ENCODE measurements at regions not wholly inside any gene's neighbourhood (a gene's known extent, or its start where the extent isn't known, plus 50 kb on each side); places are given as distances from the start of the nearest gene placed in this dataset.

DNA sequence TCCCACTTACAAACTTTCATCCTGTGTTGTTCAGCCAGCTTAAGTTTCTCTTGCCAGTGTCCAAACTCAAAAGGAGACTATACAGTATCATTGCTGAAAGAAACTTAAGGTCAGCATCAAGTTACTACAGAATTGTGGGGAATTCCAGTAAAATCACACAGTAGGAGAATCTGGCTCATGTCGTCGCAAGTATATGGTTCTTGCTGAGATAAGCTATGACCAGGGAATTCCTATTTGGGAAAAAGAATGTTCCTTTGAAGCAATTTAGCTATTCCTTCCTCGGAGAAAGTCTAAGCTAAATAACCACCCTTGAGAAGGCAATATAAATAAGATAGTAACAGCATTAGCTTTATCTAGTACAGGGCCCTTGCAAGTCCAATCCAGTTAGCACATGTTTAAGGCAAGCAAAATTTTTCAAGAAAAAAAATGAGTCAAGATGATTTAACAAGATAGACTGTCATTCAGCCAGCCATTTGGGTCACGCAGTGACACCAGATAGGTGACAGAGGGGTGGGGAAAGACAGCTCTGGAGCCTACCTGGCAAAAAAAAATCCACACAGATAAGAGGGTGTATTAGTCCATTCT is 78.2 kb upstream of the THBS1 start:
- TF ChIP-seq CTCF (IDR thresholded peaks at IDR 0.05), result no peak
- no peak for TF ChIP-seq POLR2AphosphoS5 (IDR thresholded peaks at IDR 0.05; ENCODE audit: low read depth, low read length)
- no peak for TF ChIP-seq TCF7L2 (IDR thresholded peaks at IDR 0.05; ENCODE audit: low read depth, low read length)
- no peak for TF ChIP-seq SIN3A (IDR thresholded peaks at IDR 0.05; ENCODE audit: borderline replicate concordance, insufficient read depth, low read depth, low read length)
- TF ChIP-seq, protein P1, sequence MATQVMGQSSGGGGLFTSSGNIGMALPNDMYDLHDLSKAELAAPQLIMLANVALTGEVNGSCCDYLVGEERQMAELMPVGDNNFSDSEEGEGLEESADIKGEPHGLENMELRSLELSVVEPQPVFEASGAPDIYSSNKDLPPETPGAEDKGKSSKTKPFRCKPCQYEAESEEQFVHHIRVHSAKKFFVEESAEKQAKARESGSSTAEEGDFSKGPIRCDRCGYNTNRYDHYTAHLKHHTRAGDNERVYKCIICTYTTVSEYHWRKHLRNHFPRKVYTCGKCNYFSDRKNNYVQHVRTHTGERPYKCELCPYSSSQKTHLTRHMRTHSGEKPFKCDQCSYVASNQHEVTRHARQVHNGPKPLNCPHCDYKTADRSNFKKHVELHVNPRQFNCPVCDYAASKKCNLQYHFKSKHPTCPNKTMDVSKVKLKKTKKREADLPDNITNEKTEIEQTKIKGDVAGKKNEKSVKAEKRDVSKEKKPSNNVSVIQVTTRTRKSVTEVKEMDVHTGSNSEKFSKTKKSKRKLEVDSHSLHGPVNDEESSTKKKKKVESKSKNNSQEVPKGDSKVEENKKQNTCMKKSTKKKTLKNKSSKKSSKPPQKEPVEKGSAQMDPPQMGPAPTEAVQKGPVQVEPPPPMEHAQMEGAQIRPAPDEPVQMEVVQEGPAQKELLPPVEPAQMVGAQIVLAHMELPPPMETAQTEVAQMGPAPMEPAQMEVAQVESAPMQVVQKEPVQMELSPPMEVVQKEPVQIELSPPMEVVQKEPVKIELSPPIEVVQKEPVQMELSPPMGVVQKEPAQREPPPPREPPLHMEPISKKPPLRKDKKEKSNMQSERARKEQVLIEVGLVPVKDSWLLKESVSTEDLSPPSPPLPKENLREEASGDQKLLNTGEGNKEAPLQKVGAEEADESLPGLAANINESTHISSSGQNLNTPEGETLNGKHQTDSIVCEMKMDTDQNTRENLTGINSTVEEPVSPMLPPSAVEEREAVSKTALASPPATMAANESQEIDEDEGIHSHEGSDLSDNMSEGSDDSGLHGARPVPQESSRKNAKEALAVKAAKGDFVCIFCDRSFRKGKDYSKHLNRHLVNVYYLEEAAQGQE (IDR thresholded peaks at IDR 0.05; ENCODE audit: insufficient read depth in 1 of 2, low read depth in 2 of 2, low read length in 1 of 2), result no peak

Data from Panc1 (cell line).